ENCODE measurements at regions not wholly inside any gene's neighbourhood (a gene's known extent, or its start where the extent isn't known, plus 50 kb on each side); places are given as distances from the start of the nearest gene placed in this dataset.

GRCh38 chr13:74061926-74062595, 72.1 kb downstream of the KLF12 start:
- peak; percentile 79 for ATAC-seq
- Mint-ChIP-seq H3K36me3 (peaks cover 18% of the 10 kb centered on the region), H3K4me1 (peaks cover 80% of the 10 kb centered on the region), H3K4me3 (peak overlapping the region; percentile 77), H3K9me3 (peaks cover 6% of the 10 kb centered on the region), H3K27ac (peak overlapping the region; percentile 96), H3K27me3 (no peaks in the 10 kb centered on the region)

DNA sequence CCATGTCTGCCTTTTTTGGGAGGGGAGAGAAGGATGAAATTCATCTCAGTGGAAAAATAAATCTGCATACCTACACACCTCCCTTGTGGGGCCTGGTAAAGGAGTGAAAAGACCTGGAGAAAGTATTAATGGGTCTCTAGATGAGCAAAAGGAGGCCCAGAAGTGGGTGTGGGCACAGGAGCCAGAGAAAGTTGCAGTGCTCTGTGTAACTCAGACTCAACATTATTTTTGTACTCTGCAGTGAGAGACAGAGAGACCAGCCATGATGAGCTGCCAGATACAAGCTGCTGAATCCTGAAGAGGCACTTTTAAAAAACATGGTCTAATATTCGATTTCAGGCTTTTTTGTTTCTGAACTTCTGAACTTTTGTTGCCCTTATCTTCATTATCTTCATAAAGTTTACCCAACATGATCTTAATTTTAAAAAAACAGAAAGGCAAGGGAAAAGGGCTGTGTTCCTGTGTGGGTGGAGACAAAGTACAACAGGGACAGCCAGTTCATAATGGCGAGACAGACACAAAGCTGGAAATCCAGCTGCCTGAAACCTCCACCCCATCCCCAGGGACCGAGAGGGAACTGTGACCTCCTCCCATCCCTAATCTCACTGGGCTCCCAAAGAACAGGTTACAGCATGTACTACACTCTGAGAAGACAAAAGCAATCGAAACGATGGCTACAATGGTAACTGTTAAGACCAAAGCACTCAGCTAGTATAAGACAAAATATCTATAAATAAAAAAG, 77.2 kb downstream of the KLF12 start:
- Mint-ChIP-seq H3K36me3 (peaks cover 12% of the 10 kb centered on the region), H3K4me3 (no peak overlapping the region), H3K27me3 (no peaks in the 10 kb centered on the region), H3K9me3 (peaks cover 8% of the 10 kb centered on the region), H3K27ac (peak overlapping the region; percentile 19), H3K4me1 (peaks cover 84% of the 10 kb centered on the region)
- no peak for ATAC-seq

GRCh38 chr13:74052402-74052928, 81.7 kb downstream of the KLF12 start:
- Mint-ChIP-seq H3K4me3 (no peak overlapping the region), H3K36me3 (peaks cover 18% of the 10 kb centered on the region), H3K27me3 (no peaks in the 10 kb centered on the region), H3K4me1 (peaks cover 92% of the 10 kb centered on the region), H3K9me3 (peaks cover 2% of the 10 kb centered on the region), H3K27ac (no peak overlapping the region)
- no peak for ATAC-seq

DNA sequence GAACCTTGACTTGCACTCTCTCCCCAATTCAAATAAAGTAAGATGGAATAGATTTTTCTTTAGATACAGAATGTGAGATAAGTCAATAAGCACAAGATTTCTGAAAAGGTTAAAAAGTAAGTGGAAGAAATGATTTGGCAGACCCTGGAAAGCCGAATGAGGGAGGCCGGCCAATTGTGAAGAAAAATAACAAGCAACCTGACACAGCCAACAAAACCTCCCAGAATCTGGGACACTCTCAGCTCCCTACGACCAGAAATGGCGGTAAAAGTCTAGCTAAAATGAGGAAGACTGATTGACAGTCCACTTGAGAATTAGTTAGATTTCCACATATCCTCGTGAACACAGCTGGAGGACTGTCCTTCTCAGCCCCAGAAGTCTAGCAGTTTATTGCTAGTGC, 85.4 kb downstream of the KLF12 start:
- no peaks in the 10 kb centered on the region for H3K27me3 Mint-ChIP-seq
- peaks cover 2% of the 10 kb centered on the region for H3K9me3 Mint-ChIP-seq
- no peak overlapping the region for H3K27ac Mint-ChIP-seq
- H3K4me3 Mint-ChIP-seq = no peak overlapping the region
- ATAC-seq = no peak
- H3K4me1 Mint-ChIP-seq = peaks cover 69% of the 10 kb centered on the region
- H3K36me3 Mint-ChIP-seq = peaks cover 31% of the 10 kb centered on the region

- no peak overlapping the region for H3K4me3 Mint-ChIP-seq
- H3K36me3 Mint-ChIP-seq = peaks cover 31% of the 10 kb centered on the region
- ATAC-seq = no peak
- H3K4me1 Mint-ChIP-seq = peaks cover 64% of the 10 kb centered on the region
- no peak overlapping the region for H3K27ac Mint-ChIP-seq
- H3K9me3 Mint-ChIP-seq = peaks cover 2% of the 10 kb centered on the region
- H3K27me3 Mint-ChIP-seq = no peaks in the 10 kb centered on the region
Observed at GRCh38 chr13:74047931-74048600, 86.1 kb downstream of the KLF12 start.

DNA sequence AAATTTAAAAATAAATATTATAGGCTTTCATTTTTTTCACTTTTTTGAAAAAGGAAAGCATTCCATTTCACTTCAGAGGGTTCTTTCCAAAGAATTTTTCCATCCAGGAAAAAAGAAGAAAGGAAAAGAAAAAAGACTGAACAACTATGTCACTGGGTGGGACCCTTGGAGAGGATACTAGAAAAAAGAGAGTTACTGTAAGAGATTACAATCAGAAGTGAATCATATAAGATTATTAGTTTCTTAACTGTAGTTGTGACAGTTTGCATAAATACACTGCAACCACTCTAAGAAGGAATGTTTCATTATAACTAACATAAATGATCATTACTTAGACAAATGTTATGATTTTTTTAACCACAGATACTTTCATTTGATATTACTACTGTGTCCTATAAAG, 87.8 kb downstream of the KLF12 start:
- no peak for ATAC-seq
- Mint-ChIP-seq H3K36me3 (peaks cover 31% of the 10 kb centered on the region), H3K4me3 (no peak overlapping the region), H3K27ac (no peak overlapping the region), H3K9me3 (no peaks in the 10 kb centered on the region), H3K4me1 (peaks cover 66% of the 10 kb centered on the region), H3K27me3 (no peaks in the 10 kb centered on the region)

DNA sequence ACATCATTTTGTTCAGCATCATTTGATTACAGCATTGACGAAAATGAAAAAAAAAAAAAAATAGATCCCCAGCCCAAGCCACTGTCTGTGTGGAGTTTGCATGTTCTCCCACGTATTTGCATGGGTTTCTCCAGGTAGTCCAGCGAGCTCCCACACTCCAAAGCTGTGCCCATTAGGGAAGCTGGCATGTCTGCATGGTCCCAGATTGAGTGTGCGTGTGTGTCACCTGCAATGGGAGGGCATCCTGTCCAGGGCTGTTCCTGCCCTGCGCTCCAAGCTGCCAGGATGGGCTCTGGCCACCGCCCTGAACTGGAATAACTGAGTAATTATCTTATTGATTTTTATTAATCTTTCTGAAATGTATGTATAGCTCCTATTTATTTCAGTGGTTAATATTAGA, 88.6 kb downstream of the KLF12 start:
- no peak for ATAC-seq
- no peaks in the 10 kb centered on the region for H3K27me3 Mint-ChIP-seq
- H3K36me3 Mint-ChIP-seq = peaks cover 26% of the 10 kb centered on the region
- no peak overlapping the region for H3K4me3 Mint-ChIP-seq
- H3K4me1 Mint-ChIP-seq = peaks cover 65% of the 10 kb centered on the region
- H3K27ac Mint-ChIP-seq = no peak overlapping the region
- no peaks in the 10 kb centered on the region for H3K9me3 Mint-ChIP-seq

DNA sequence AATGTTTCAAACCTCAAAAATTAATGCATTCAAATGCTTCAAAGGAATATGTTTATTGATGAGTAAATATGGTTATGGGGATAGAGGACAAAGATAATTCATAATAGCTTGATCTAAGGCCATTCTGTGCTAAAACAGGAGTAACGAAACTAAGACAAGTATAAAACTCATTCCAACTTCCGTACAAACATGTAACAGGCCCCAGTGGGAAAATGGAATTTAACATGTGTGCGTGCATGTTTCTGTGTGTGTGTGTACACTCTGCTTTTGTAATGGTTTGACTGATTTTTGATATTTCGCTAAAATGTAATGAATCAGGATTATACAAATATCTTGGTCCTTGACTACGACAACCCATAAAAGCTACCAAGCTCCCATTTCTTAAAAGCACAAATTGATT, 91.0 kb downstream of the KLF12 start:
- Mint-ChIP-seq H3K27ac (no peak overlapping the region), H3K36me3 (peaks cover 13% of the 10 kb centered on the region), H3K9me3 (no peaks in the 10 kb centered on the region), H3K27me3 (no peaks in the 10 kb centered on the region), H3K4me3 (no peak overlapping the region), H3K4me1 (peaks cover 52% of the 10 kb centered on the region)
- no peak for ATAC-seq

GRCh38 chr13:74040200-74040599, 94.0 kb downstream of the KLF12 start:
- H3K36me3 Mint-ChIP-seq = peaks cover 20% of the 10 kb centered on the region
- no peak overlapping the region for H3K4me3 Mint-ChIP-seq
- no peak overlapping the region for H3K27ac Mint-ChIP-seq
- H3K9me3 Mint-ChIP-seq = no peaks in the 10 kb centered on the region
- peaks cover 63% of the 10 kb centered on the region for H3K4me1 Mint-ChIP-seq
- no peaks in the 10 kb centered on the region for H3K27me3 Mint-ChIP-seq
- ATAC-seq = peak; percentile 82

- Mint-ChIP-seq H3K4me3 (no peak overlapping the region), H3K27me3 (no peaks in the 10 kb centered on the region), H3K27ac (no peak overlapping the region), H3K36me3 (peaks cover 18% of the 10 kb centered on the region), H3K4me1 (peaks cover 68% of the 10 kb centered on the region), H3K9me3 (no peaks in the 10 kb centered on the region)
- no peak for ATAC-seq
Observed at GRCh38 chr13:74039667-74040066, 94.5 kb downstream of the KLF12 start.

DNA sequence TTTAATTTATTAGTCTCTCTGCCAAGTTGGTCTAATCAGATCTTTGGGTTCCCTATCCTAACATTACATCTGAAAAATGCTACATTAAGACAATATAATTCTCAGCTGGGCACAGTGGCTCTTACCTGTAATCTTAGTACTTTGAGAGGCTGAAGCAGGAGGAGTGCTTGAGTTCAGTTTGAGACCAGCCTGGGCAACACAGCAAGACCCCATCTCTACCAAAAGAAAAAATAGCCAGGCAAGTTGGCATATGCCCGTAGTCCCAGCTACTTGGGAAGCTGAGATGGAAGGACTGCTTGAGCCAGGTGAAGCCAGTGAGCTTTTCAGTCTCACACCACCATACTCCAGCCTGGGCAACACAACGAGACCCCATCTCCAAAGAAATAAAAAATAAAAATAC, 95.0 kb downstream of the KLF12 start:
- Mint-ChIP-seq H3K4me1 (peaks cover 65% of the 10 kb centered on the region), H3K4me3 (no peak overlapping the region)

DNA sequence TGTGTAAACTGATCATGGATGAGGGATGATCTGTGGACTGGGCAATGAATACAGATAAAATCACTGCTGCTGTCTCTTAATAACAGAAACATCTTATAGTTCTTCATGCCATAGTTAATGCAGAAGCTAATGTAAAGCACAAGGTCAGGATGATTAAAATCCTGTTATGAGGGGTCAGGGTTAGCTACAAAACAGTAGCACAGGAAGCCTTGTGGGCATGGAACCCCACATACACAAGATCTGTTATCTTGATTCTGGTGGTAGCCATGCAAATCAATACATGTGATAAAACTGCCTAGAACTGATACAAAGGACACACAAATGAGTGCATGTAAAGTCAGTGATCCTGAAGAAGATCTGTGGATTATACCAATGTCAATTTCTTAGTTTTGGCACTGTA, 96.4 kb downstream of the KLF12 start:
- H3K9me3 Mint-ChIP-seq = no peaks in the 10 kb centered on the region
- H3K36me3 Mint-ChIP-seq = peaks cover 11% of the 10 kb centered on the region
- no peak overlapping the region for H3K4me3 Mint-ChIP-seq
- H3K27ac Mint-ChIP-seq = no peak overlapping the region
- no peaks in the 10 kb centered on the region for H3K27me3 Mint-ChIP-seq
- peaks cover 58% of the 10 kb centered on the region for H3K4me1 Mint-ChIP-seq
- ATAC-seq = no peak

More for the DNA sequence above, 95.0 kb downstream of the KLF12 start:
- ATAC-seq = no peak
- Mint-ChIP-seq H3K36me3 (peaks cover 14% of the 10 kb centered on the region), H3K27me3 (no peaks in the 10 kb centered on the region), H3K27ac (no peak overlapping the region), H3K9me3 (no peaks in the 10 kb centered on the region)

DNA sequence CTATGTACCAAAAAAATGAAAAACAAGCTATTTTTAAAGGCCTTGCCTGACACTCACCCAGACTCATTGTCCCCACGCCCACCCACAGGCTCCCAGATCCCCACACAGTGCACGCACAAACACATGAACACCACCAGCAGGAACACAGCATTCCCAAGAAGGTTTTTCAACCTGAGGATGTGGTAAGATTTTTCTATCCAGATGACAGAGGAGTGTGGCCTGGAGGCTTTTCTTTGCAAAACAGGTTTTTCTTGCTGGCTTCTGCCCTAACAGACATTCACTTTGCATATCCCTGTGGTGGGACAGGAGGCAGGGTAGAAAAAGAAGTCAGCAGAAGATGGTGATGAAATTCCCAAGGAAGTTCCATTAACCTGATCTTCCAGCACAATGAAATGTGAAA, 97.8 kb downstream of the KLF12 start:
- no peak overlapping the region for H3K4me3 Mint-ChIP-seq

DNA sequence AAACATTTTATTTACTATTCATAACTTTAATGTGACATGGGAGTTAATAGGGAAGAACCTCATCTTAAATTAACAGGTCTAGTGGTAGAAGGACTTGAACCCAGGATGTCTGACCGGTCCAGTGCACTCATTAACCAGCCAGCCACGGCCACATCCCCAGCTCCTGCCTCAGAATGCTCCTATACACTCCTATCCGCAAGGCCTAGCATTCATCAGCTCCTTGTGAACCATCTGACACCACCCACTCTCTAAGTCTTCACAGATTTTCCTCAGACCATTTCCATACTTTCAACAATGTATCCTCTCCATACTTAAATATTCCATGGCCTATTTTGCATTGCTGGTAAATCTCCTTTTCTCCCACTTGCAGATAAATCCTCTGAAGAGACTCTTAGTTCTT, 98.3 kb downstream of the KLF12 start:
- no peaks in the 10 kb centered on the region for H3K9me3 Mint-ChIP-seq
- peaks cover 56% of the 10 kb centered on the region for H3K4me1 Mint-ChIP-seq
- ATAC-seq = no peak
- H3K27ac Mint-ChIP-seq = peak overlapping the region; percentile 40
- H3K27me3 Mint-ChIP-seq = no peaks in the 10 kb centered on the region
- no peak overlapping the region for H3K4me3 Mint-ChIP-seq
- peaks cover 11% of the 10 kb centered on the region for H3K36me3 Mint-ChIP-seq

More for the DNA sequence above, 97.8 kb downstream of the KLF12 start:
- Mint-ChIP-seq H3K36me3 (peaks cover 11% of the 10 kb centered on the region), H3K4me1 (peaks cover 56% of the 10 kb centered on the region), H3K27ac (peak overlapping the region; percentile 40), H3K27me3 (no peaks in the 10 kb centered on the region), H3K9me3 (no peaks in the 10 kb centered on the region)
- ATAC-seq = no peak

DNA sequence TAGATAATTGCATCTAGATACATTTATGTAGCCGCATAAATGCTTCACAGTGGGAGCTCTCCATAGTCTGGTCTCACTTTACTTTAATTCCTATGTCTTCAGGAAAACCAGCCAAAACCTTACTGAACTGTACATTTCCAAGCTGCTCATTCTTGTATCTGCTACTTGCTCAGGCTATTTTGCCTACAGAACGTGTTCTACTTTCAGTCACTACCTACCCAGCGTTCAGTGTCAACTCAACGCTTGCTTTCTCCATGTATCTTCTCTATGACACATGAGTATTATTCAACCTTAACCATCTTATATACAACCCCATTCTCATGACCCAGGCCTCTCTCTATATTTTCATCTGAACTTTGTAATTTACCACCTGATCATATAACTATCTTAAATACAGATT, 101.9 kb downstream of the KLF12 start:
- Mint-ChIP-seq H3K27me3 (no peaks in the 10 kb centered on the region), H3K4me1 (peaks cover 66% of the 10 kb centered on the region), H3K36me3 (peaks cover 10% of the 10 kb centered on the region), H3K9me3 (no peaks in the 10 kb centered on the region), H3K27ac (no peak overlapping the region), H3K4me3 (no peak overlapping the region)
- no peak for ATAC-seq

Data from stimulated activated memory B cell treated with anti-CD40 and anti-IgM and Interleukin-4, amounts not matched to agents 10 μg/mL and 1 μg/mL and 100 μg/mL, for 72 hours (primary cell).